ENCODE measurements at regions not wholly inside any gene's neighbourhood (a gene's known extent, or its start where the extent isn't known, plus 50 kb on each side); places are given as distances from the start of the nearest gene placed in this dataset.

- no peak for ATAC-seq
- DNase-seq: no peak
These were observed 52.3 kb downstream of the HDGFL1 start for GRCh38 chr6:22621701-22622100.

GRCh38 chr6:22622351-22622750, 53.0 kb downstream of the HDGFL1 start:
- no peak for ATAC-seq
- DNase-seq: no peak

- no peak for DNase-seq
These were observed 53.4 kb downstream of the HDGFL1 start for GRCh38 chr6:22622813-22623212.

GRCh38 chr6:22627644-22628043, 58.3 kb downstream of the HDGFL1 start:
- ATAC-seq: no peak
- DNase-seq: no peak

More at GRCh38 chr6:22622813-22623212, 53.4 kb downstream of the HDGFL1 start:
- ATAC-seq: no peak

- DNase-seq: no peak
- no peak for ATAC-seq
These were observed 61.7 kb downstream of the HDGFL1 start for GRCh38 chr6:22631091-22631490.

- DNase-seq: no peak
- no peak for ATAC-seq
These were observed 63.3 kb downstream of the HDGFL1 start for GRCh38 chr6:22632581-22633145.

GRCh38 chr6:22636452-22636851, 67.1 kb downstream of the HDGFL1 start:
- no peak for ATAC-seq
- DNase-seq: no peak

GRCh38 chr6:22637782-22638181, 68.4 kb downstream of the HDGFL1 start:
- DNase-seq: no peak
- ATAC-seq: no peak

- no peak for DNase-seq
- ATAC-seq: no peak
These were observed 69.0 kb downstream of the HDGFL1 start for GRCh38 chr6:22638320-22638719.

- DNase-seq: no peak
- ATAC-seq: no peak
These were observed 72.9 kb downstream of the HDGFL1 start for GRCh38 chr6:22642254-22642653.

GRCh38 chr6:22643780-22644179, 74.4 kb downstream of the HDGFL1 start:
- DNase-seq: no peak
- no peak for ATAC-seq

- no peak for ATAC-seq
- DNase-seq: no peak
These were observed 78.4 kb downstream of the HDGFL1 start for GRCh38 chr6:22647719-22648118.

- no peak for DNase-seq
- ATAC-seq: no peak
These were observed 82.4 kb downstream of the HDGFL1 start for GRCh38 chr6:22651731-22652130.

- DNase-seq (no peak), ATAC-seq (no peak)
These were observed 84.7 kb downstream of the HDGFL1 start for GRCh38 chr6:22653980-22654610.

- no peak for ATAC-seq
- no peak for DNase-seq
These were observed 87.5 kb downstream of the HDGFL1 start for GRCh38 chr6:22656706-22657351.

- no peak for ATAC-seq
- DNase-seq: no peak
These were observed 88.1 kb downstream of the HDGFL1 start for GRCh38 chr6:22657352-22657980.

- DNase-seq: no peak
- no peak for ATAC-seq
These were observed 88.8 kb downstream of the HDGFL1 start for GRCh38 chr6:22658183-22658582.

GRCh38 chr6:22658934-22659333, 89.6 kb downstream of the HDGFL1 start:
- no peak for DNase-seq
- ATAC-seq: no peak

- no peak for DNase-seq
- no peak for ATAC-seq
These were observed 95.6 kb downstream of the HDGFL1 start for GRCh38 chr6:22664968-22665367.

GRCh38 chr6:22666021-22666420, 96.7 kb downstream of the HDGFL1 start:
- DNase-seq (no peak), ATAC-seq (no peak)

GRCh38 chr6:22666586-22666985, 97.2 kb downstream of the HDGFL1 start:
- ATAC-seq (no peak), DNase-seq (no peak)

- no peak for DNase-seq
These were observed 98.5 kb downstream of the HDGFL1 start for GRCh38 chr6:22667855-22668254.

GRCh38 chr6:22668307-22668706, 98.9 kb downstream of the HDGFL1 start:
- ATAC-seq (no peak), DNase-seq (no peak)

More at GRCh38 chr6:22667855-22668254, 98.5 kb downstream of the HDGFL1 start:
- ATAC-seq: no peak

Measured in stimulated activated naive CD8-positive, alpha-beta T cell treated with anti-CD3 and anti-CD28 coated beads, Interleukin-15, Interleukin-2, amounts not matched to agents 100 U/mL and 50 U/mL, for 24 hours (primary cell).